Subcutaneous abdominal adipose tissue (tissue), 5 donors: ENCODE measurements at regions not wholly inside any gene's neighbourhood (a gene's known extent, or its start where the extent isn't known, plus 50 kb on each side); places are given as distances from the start of the nearest gene placed in this dataset.

Experiments
- H3K27ac ChIP-seq: one replicate; pipeline ENCODE4 v1.7.0; 2013; ENCODE audit warnings: low read depth, mild to moderate bottlenecking, inconsistent platforms, low read length, moderate library complexity
- H3K27me3 ChIP-seq, 5 donors: one replicate each; pipeline ENCODE4 v1.7.0; 2013; ENCODE audit warnings: low read length in 5 of 5, inconsistent platforms in 1 of 5; ENCODE audit not compliant: control insufficient read depth in 5 of 5, insufficient read depth in 4 of 5
- H3K36me3 ChIP-seq, 5 donors: one replicate each; pipeline ENCODE4 v1.7.0; 2013; ENCODE audit warnings: low read length in 5 of 5; ENCODE audit not compliant: control insufficient read depth in 5 of 5, insufficient read depth in 5 of 5
- H3K4me1 ChIP-seq, 5 donors: one replicate each; pipeline ENCODE4 v1.7.0; 2013; ENCODE audit warnings: low read length in 5 of 5, mild to moderate bottlenecking in 3 of 5, moderate library complexity in 1 of 5; ENCODE audit not compliant: control insufficient read depth in 5 of 5, insufficient read depth in 5 of 5
- H3K4me3 ChIP-seq, 5 donors: one replicate each; pipeline ENCODE4 v1.7.0; 2013; ENCODE audit warnings: low read length in 5 of 5, low read depth in 1 of 5
- H3K9ac ChIP-seq, 5 donors: one replicate each; pipeline ENCODE4 v1.7.0; 2013; ENCODE audit warnings: low read length in 5 of 5, mild to moderate bottlenecking in 4 of 5, moderate library complexity in 3 of 5
- H3K9me3 ChIP-seq, 5 donors: one replicate each; pipeline ENCODE4 v1.7.0; 2013; ENCODE audit warnings: low read length in 5 of 5; ENCODE audit not compliant: control insufficient read depth in 5 of 5
- donor health status: healthy.
- donor health status: healthy.
- donor health status: healthy.
- donor health status: healthy.
- donor health status: healthy.

DNA sequence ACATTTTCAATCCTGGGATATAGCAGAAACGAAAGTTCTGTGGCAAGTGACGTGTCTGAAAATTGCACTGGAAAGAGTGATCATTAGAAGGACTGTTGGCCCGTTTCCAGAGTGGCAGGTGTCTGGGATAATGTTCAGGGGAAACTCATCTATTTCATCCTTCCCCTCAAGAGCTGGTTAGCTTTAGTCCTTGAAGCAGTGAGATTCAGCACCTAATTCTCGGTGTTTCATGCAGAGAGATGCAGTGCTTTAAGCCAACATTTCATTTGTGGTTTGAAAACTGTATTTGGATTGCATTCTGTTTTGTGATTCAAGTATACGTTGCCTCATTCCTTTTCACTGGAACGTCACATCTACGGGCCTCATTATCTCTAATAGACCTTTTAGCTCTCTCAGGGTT is 205.0 kb upstream of the RAG2 start:
- H3K4me3 ChIP-seq: no peak overlapping the region
- H3K9ac ChIP-seq: no peak overlapping the region
- no peaks in the 10 kb centered on the region for H3K27me3 ChIP-seq
- no peaks in the 10 kb centered on the region for H3K36me3 ChIP-seq
- no peaks in the 10 kb centered on the region for H3K9me3 ChIP-seq
- H3K27ac ChIP-seq: no peak overlapping the region
- no peaks in the 10 kb centered on the region for H3K4me1 ChIP-seq

DNA sequence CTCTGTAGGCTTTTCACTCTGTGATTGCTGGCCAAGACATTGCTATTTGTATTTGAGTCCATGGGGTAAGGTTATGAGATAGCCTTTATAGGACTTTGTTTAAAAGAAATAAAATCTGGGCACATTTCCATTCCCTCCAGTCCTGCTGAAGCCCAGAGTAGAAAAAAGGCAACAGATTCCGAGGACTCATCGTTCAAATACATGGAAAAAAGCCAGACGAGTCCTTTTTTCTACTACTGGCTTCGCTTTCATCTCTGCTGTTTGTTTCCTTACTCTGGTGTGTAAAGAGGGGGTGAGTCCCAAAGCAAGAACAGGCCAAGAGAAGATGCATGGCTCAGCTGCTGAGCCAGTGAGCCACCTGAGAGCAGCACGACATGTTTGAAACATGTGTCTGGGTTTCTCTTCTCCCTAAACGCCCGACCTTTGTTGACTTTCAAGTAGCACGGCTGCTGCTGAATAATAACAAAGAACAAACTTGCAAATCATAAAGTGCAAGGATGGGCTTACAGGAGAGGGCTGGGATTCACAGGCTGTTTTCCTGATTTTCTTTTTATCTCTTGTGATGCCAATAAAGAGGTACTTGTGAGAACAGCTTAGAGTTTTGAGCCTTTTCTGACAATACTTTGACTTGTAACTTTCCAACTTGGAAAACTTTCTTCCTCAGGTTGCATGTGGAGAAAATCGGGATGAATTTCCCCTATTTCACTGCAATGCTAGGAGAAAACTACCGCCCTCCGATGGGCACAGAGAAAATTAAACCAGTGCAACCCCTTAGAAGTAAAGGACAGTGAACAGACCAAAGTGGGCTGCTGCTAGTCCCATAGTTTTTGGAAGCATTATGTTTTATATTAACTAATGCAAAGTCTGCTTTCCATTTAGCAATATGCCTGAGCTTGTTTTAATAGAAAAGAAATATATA is 195.2 kb upstream of the RAG2 start:
- Histone ChIP-seq H3K27ac (no peak overlapping the region), H3K4me1 (peaks cover 0 to 7% (median 0%) of the 10 kb centered on the region in 5 donors), H3K9ac (no peak overlapping the region), H3K36me3 (no peaks in the 10 kb centered on the region), H3K4me3 (no peak overlapping the region), H3K9me3 (no peaks in the 10 kb centered on the region), H3K27me3 (peaks cover 0 to 5% (median 3%) of the 10 kb centered on the region in 5 donors)

DNA sequence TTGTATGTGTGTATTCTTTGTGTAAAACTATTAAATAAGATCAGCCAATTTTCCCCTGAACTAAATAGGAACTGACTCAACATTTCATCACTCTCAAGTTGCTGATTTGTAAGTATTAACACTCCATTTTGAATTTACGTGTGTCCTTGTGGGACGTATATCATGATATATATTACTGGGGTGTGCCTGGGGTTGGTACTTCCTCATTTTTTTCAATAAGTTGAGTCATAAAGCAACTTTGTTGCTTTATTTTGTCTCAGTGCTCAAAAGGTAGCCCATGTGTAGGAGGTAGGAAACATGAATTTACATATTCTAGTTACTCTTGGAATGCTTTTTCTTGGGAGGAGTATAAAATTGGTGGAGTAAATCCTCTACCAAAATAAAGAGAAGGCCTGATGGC is 193.9 kb upstream of the RAG2 start:
- H3K9ac ChIP-seq: no peak overlapping the region
- peaks cover 0 to under 1% (median 0%) of the 10 kb centered on the region in 5 donors for H3K9me3 ChIP-seq
- no peak overlapping the region for H3K27ac ChIP-seq
- H3K4me3 ChIP-seq: no peak overlapping the region
- no peaks in the 10 kb centered on the region for H3K36me3 ChIP-seq
- H3K27me3 ChIP-seq: peaks cover 0 to 5% (median 3%) of the 10 kb centered on the region in 5 donors
- H3K4me1 ChIP-seq: peaks cover 0 to 7% (median 0%) of the 10 kb centered on the region in 5 donors

DNA sequence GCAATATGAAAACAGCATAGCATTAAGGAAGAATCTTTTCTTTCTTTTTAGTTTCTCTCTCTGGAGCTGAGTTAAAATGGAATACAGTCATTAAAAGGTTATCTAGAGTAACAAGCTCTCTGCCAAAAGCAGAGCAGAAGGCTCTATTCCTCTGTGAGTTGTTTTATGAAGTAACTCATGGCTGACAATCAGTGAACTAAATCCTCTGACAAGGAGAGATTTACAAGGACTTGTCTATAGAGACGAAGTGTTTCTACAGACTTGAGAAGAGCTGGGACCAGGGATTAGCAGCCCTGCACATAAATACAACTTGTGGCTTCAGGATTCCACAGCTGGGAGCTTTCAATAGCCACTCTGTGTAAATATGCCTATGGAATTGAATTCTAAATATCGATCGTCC is 192.5 kb upstream of the RAG2 start:
- Histone ChIP-seq H3K4me3 (no peak overlapping the region), H3K4me1 (peaks cover 0 to 7% (median 0%) of the 10 kb centered on the region in 5 donors), H3K27ac (no peak overlapping the region), H3K9me3 (peaks cover 0 to 4% (median 0%) of the 10 kb centered on the region in 5 donors), H3K36me3 (no peaks in the 10 kb centered on the region), H3K9ac (no peak overlapping the region), H3K27me3 (peaks cover 0 to 4% (median 0%) of the 10 kb centered on the region in 5 donors)

DNA sequence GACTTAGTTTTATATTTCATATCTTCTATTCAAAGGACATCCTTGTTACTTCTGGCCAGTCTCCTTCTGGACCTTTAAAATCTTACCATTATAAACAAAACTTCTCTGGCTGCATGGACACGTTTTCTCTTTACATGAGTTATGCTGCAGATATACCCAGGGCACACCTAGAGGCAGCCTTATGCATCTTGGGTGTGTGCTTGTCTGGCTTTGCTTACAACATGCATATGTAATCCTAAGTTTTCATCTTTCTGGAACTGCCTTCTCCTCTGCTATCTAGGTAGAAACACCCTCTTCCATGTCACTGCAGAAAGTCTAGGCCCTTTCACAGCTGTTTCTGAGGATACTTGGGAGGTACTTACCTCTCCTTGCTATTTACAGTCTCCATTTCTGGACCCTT is 185.8 kb upstream of the RAG2 start:
- no peak overlapping the region for H3K9ac ChIP-seq
- H3K27me3 ChIP-seq: peaks cover 0 to 3% (median 0%) of the 10 kb centered on the region in 5 donors
- H3K27ac ChIP-seq: no peak overlapping the region
- no peaks in the 10 kb centered on the region for H3K36me3 ChIP-seq
- no peak overlapping the region for H3K4me3 ChIP-seq
- H3K9me3 ChIP-seq: peaks cover 0 to 4% (median 0%) of the 10 kb centered on the region in 5 donors
- H3K4me1 ChIP-seq: no peaks in the 10 kb centered on the region

DNA sequence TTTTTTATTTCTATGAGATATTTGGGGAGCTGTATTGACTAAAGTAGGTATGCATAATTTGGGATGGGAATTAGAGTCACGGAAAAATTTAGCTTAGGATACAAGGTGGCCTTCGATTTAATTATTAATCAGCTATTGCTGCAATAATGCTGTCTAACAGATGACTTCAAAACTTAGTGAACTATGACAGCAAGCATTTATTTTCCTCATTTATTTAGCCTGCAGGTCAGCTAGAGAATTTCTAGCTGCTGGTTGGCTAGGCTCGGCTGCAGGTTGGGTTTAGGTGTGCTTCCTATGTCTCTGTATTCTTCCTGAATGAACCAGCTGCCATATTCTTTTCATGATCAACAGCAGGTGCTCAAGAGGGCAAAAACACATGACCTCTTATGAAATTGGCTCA is 181.8 kb upstream of the RAG2 start:
- Histone ChIP-seq H3K27me3 (peaks cover 0 to 3% (median 0%) of the 10 kb centered on the region in 5 donors), H3K27ac (no peak overlapping the region), H3K9ac (no peak overlapping the region), H3K4me1 (peaks cover 0 to 7% (median 0%) of the 10 kb centered on the region in 5 donors), H3K9me3 (no peaks in the 10 kb centered on the region), H3K4me3 (no peak overlapping the region), H3K36me3 (no peaks in the 10 kb centered on the region)

DNA sequence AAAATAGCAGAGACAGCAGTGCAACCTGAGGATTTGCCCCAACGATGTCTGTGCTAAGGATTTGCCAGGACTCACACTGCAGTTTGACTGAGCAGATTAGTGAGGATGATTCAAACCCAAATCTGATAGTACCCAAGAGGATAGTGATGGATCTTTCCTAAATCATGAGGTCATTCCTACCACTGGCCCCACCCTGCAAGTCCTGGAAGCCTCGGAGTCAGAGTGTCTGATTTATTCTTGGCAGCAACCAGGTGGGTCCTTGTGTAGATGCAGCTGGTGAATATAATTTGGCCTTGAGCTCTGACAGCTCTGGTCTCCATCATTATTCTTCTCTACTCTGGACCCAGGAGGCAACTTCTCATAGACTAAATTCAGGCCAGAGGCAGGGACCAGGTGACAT is 179.3 kb upstream of the RAG2 start:
- Histone ChIP-seq H3K9me3 (no peaks in the 10 kb centered on the region), H3K36me3 (no peaks in the 10 kb centered on the region), H3K4me1 (peaks cover 0 to 7% (median 0%) of the 10 kb centered on the region in 5 donors), H3K27ac (no peak overlapping the region), H3K9ac (no peak overlapping the region), H3K4me3 (no peak overlapping the region), H3K27me3 (no peaks in the 10 kb centered on the region)

DNA sequence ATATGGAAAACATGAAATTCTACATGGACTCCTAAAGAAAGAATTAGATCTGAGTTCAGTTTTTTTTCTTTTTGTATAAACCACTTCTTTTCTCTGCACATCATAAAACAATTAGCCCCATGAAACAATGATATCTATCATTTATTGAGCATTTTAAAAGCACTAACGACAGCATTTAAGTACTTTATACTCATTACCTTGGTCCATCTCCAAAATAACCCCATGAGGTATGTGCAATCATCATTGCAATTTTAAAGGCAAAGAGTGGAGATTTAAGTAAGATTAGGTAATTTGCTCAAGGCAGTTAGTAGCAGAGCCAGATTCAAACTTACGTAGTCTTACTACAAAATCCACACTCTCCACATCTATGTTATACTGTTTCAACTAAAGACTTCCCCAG is 177.7 kb upstream of the RAG2 start:
- Histone ChIP-seq H3K9ac (no peak overlapping the region), H3K9me3 (no peaks in the 10 kb centered on the region), H3K36me3 (no peaks in the 10 kb centered on the region), H3K4me3 (no peak overlapping the region), H3K27me3 (no peaks in the 10 kb centered on the region), H3K4me1 (peaks cover 0 to 7% (median 0%) of the 10 kb centered on the region in 5 donors), H3K27ac (no peak overlapping the region)

DNA sequence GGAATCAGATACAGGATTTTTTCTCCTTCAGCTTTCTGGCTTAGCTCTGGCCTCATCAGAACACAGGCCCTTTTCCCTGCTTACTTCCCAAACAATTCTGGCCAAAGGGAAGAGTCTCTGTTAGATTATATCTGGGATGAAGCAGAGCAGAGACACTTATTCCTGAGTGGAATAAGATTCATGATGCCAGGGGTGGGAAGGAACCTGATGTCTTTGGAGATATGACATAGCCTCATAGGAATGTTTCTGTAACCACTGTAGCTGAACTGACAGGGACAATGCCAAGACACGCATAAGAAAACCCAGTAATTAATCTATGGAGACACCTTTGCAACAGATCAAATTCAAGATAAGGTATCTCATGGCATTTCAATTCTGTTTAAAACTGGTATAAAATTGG is 177.1 kb upstream of the RAG2 start:
- Histone ChIP-seq H3K36me3 (no peaks in the 10 kb centered on the region), H3K9ac (no peak overlapping the region), H3K4me1 (peaks cover 0 to 7% (median 0%) of the 10 kb centered on the region in 5 donors), H3K27ac (no peak overlapping the region), H3K27me3 (peaks cover 0 to 3% (median 0%) of the 10 kb centered on the region in 5 donors), H3K9me3 (no peaks in the 10 kb centered on the region), H3K4me3 (no peak overlapping the region)

DNA sequence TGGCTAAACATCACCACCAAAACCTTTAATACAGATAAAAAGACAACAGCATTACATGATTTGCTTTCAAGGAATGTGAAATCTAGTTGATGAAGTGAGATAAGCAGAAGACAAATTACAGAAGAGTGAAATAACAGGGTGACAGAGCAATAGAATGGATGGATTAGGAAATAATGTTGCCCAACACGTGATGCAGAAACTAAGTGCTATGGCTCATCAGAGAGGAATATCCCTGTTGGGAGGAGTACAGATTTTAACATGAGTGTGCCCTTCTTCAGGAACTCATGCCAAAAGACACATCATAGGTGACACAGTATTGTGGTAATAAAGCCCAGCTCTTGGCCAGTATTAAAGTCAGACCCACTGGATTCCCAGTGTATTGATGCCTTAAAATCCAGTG is 176.6 kb upstream of the RAG2 start:
- H3K4me3 ChIP-seq: no peak overlapping the region
- no peaks in the 10 kb centered on the region for H3K9me3 ChIP-seq
- no peaks in the 10 kb centered on the region for H3K36me3 ChIP-seq
- H3K27me3 ChIP-seq: peaks cover 0 to 3% (median 0%) of the 10 kb centered on the region in 5 donors
- H3K9ac ChIP-seq: no peak overlapping the region
- H3K4me1 ChIP-seq: peaks cover 0 to 7% (median 0%) of the 10 kb centered on the region in 5 donors
- no peak overlapping the region for H3K27ac ChIP-seq
